ENCODE measurements at regions not wholly inside any gene's neighbourhood (a gene's known extent, or its start where the extent isn't known, plus 50 kb on each side); places are given as distances from the start of the nearest gene placed in this dataset.
"Not testable (repeated sequence)": the region's sequence is repeated elsewhere in the genome, so short reads cannot be mapped to it uniquely, and the experiment has no call there.

- no peak for TF ChIP-seq CTCF (IDR thresholded peaks at IDR 0.05)
- no peaks in the 10 kb centered on the region for H3K9me3 Mint-ChIP-seq
- ATAC-seq = no peak
- DNase-seq = no peak
- ChIA-PET POLR2A (no interaction called here), CTCF (no interaction called here)
- no peak overlapping the region for H3K4me3 Mint-ChIP-seq
- no peaks in the 10 kb centered on the region for H3K27me3 Mint-ChIP-seq
- no peak overlapping the region for H3K27ac Mint-ChIP-seq
- H3K36me3 Mint-ChIP-seq (ENCODE audit: low read depth) = no peaks in the 10 kb centered on the region
- no peaks in the 10 kb centered on the region for H3K4me1 Mint-ChIP-seq (ENCODE audit: low read depth)
- intact Hi-C loops (cut with micrococcal nuclease) = no loop called here
Observed at GRCh38 chr5:118511846-118512245, 476.5 kb downstream of the DTWD2 start.

DNA sequence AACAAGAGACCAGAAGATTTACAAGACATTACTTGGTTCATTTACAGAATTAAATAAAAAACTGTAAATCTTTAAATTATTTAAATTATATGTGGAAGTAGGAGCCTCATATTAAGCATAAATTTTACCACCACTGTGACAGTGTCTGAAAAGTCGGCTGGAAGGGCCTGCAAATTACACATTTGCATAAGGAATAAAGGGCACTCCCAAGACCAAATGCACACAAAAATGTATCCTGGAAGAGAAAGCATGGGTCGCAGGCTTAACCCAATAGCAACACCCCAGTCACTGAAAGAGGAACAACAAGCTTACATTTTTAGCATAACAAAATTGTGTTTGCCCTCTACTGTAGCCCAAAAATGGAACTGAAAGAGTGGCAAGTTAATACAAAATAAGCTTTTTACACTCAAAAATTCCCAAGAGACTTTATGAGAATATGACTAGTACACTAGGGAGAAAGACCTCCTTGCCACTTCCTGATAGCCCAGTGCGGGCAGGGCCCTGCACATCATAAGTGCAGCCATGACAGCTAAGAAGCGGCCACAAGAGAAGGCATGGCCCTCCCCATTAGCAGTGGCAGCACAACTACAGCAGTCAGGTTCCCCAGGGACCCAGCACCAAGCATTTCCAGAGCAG is 482.0 kb downstream of the DTWD2 start:
- ChIA-PET CTCF (no interaction called here), POLR2A (no interaction called here)
- peaks cover 2% of the 10 kb centered on the region for H3K9me3 Mint-ChIP-seq
- H3K27me3 Mint-ChIP-seq = no peaks in the 10 kb centered on the region
- no peaks in the 10 kb centered on the region for H3K4me1 Mint-ChIP-seq (ENCODE audit: low read depth)
- H3K27ac Mint-ChIP-seq = no peak overlapping the region
- DNase-seq (no peak), ATAC-seq (no peak)
- no peak overlapping the region for H3K4me3 Mint-ChIP-seq
- no peaks in the 10 kb centered on the region for H3K36me3 Mint-ChIP-seq (ENCODE audit: low read depth)
- intact Hi-C loops (cut with micrococcal nuclease) = no loop called here
- no peak for TF ChIP-seq CTCF (IDR thresholded peaks at IDR 0.05)

DNA sequence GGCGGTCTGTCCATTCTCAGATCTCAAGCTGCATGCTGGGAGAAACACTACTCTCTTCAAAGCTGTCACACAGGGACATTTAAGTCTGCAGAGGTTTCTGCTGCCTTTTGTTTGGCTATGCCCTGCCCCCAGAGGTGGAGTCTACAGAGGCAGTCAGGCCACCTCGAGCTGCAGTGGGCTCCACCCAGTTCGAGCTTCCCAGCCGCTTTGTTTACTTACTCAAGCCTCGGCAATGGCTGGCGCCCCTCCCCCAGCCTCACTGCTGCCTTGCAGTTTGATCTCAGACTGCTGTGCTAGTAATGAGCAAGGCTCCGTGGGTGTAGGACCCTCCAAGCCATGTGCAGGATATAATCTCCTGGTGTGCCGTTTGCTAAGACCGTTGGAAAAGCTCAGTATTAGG is 486.1 kb downstream of the DTWD2 start:
- H3K4me1 Mint-ChIP-seq (ENCODE audit: low read depth); H3K9me3 Mint-ChIP-seq; DNase-seq; intact Hi-C loops (cut with micrococcal nuclease); H3K27me3 Mint-ChIP-seq; ATAC-seq; CTCF ChIA-PET; H3K27ac Mint-ChIP-seq; POLR2A ChIA-PET; H3K4me3 Mint-ChIP-seq; H3K36me3 Mint-ChIP-seq (ENCODE audit: low read depth): not testable (repeated sequence)

- ChIA-PET POLR2A (no interaction called here), CTCF (interaction anchor here (1.5 kb wide), 1 partner anchor 300 kb away, joined by 3 read pairs; no protein-coding TSS in a partner anchor)
- ATAC-seq (no peak), DNase-seq (no peak)
- no peaks in the 10 kb centered on the region for H3K27me3 Mint-ChIP-seq
- no peak overlapping the region for H3K27ac Mint-ChIP-seq
- no peak for TF ChIP-seq CTCF (IDR thresholded peaks at IDR 0.05)
- intact Hi-C loops (cut with micrococcal nuclease) = no loop called here
- no peak overlapping the region for H3K4me3 Mint-ChIP-seq
- H3K4me1 Mint-ChIP-seq (ENCODE audit: low read depth) = no peaks in the 10 kb centered on the region
- no peaks in the 10 kb centered on the region for H3K36me3 Mint-ChIP-seq (ENCODE audit: low read depth)
- peaks cover 3% of the 10 kb centered on the region for H3K9me3 Mint-ChIP-seq
Observed at GRCh38 chr5:118491351-118491750, 497.0 kb downstream of the DTWD2 start.

GRCh38 chr5:118486647-118487225 is 501.6 kb downstream of the DTWD2 start:
- intact Hi-C loops (cut with micrococcal nuclease) = no loop called here
- POLR2A ChIA-PET = no interaction called here
- Mint-ChIP-seq H3K4me3 (no peak overlapping the region), H3K27ac (no peak overlapping the region), H3K27me3 (no peaks in the 10 kb centered on the region), H3K36me3 (ENCODE audit: low read depth) (no peaks in the 10 kb centered on the region), H3K9me3 (no peaks in the 10 kb centered on the region), H3K4me1 (ENCODE audit: low read depth) (no peaks in the 10 kb centered on the region)
- CTCF ChIA-PET = no interaction called here
- TF ChIP-seq CTCF (IDR thresholded peaks at IDR 0.05) = no peak
- DNase-seq (no peak), ATAC-seq (no peak)
